CD4-positive, alpha-beta T cell treated with Interleukin-10 for 1 hour (primary cell): ENCODE measurements at regions not wholly inside any gene's neighbourhood (a gene's known extent, or its start where the extent isn't known, plus 50 kb on each side); places are given as distances from the start of the nearest gene placed in this dataset.
A peak's percentile ranks its signal among the peaks of the same experiment; 100 is the strongest.
"Not testable (repeated sequence)": the region's sequence is repeated elsewhere in the genome, so short reads cannot be mapped to it uniquely, and the experiment has no call there.

Source experiments
- DNase-seq: peaks from one replicate; pipeline ENCODE4 v3.0.0-alpha.2; 2020

GRCh38 chr21:29396951-29397455 lies 98.3 kb downstream of the BACH1 start:
- no peak for DNase-seq

DNA sequence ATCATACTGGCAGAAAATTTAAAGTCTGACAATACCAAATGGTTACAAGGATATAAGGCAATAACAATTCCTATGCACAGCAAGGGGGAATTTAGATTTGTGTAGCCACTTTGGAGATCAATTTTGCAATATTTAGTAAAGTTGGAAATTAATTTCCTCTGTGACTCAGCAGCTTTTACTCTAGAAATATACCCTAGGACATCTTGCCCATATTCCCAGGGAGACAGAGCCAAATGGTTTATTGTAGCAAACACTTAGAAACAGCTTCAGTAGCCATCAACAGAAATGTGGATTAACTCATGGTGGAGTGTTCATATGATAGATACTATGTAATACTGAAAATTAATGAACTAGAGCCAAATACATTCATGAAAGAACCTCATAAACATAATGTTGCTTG lies 104.6 kb downstream of the BACH1 start:
- DNase-seq, result no peak

DNA sequence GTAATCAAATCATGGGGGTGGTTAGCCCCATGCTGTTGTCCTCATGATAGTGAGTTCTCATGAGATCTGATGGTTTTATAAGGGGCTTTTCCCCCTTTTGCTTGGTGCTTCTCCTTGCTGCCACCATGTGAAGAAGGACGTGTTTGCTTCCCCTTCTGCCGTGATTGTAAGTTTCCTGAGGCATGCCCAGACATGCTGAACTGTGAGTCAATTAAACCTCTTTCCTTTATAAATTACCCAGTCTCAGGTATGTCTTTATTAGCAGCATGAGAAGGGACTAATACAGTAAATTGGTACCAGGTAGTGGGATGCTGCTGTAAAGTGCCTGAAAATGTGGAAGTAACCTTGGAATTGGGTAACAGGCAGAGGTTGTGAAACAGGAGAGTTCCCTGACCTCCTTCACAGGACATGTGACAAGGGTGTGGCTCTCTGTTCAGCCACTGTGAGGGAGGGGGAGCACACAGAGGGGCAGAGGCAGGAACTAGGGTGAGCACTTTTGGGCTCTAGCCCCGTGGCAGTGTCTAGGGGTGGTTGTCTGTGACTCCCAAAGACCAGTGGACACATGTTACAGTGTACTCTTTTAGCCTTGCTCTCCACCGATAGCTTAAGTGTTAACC lies 105.3 kb downstream of the BACH1 start:
- DNase-seq, result peak; percentile 3

DNA sequence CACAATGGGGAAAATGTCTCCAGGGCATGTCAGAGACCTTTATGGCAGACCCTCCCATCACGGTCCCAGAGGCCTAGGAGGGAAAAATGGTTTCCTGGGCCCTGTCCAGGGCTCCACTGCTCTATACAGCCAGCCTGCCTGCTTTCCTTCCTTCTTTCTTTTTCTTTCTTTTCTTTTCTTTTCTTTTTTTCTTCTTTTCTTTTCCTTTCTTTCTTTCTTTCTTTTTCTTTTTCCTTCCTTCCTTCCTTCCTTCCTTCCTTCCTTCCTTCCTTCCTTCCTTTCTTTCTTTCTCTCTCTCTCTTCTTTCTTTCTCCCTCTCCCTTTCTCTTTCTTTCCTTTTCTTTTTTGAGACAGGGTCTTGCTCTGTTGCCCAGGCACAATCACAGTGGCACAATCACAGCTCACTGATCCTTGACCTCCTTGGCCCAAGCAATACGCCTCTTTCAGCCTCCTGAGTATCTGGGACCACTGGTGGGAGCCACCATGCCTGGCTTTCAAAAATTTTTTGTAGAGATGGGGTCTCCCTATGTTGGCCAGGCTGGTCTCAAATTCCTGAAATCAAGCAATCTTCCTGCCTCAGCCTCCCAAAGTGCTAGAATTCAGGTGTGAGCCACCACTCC lies 106.9 kb downstream of the BACH1 start:
- DNase-seq, result no peak

- DNase-seq, result no peak
These were observed 107.7 kb downstream of the BACH1 start for GRCh38 chr21:29406385-29406784.

DNA sequence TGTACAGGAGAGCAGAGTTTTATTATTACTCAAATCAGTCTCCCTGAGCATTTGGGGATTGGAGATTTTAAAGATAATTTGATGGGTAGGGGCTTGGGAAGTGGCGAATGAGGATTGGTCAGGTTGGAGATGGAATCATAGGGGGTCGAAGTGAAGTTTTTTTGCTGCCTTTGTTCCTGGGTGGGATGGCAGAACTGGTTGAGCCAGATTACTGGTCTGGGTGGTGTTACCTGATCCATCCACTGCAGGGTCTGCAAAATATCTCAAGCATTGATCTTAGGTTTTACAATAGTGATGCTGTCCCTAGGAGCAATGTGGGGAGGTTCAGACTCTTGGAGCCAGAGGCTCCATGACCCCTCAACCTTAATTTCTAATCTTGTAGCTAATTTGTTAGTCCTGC lies 108.8 kb downstream of the BACH1 start:
- no peak for DNase-seq

DNA sequence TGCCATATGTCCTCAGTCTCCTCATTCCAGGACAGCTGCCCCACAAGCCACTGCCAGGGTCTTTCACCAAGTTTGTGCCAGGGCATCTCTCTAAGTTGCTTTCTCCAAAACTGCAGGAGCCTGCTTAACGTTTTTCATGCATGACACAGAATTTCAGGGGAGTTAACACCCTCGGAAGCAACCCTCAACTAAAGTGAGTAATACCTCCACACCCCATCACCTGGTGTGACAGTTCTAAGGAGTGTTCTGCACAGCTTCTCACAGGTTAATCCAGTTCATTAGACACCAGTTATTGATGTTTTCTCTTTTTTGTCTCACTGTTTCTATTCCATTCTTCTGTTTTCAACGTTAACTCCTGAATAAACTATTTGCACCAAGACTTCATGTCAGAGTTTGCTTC lies 115.0 kb downstream of the BACH1 start:
- DNase-seq, result no peak

DNA sequence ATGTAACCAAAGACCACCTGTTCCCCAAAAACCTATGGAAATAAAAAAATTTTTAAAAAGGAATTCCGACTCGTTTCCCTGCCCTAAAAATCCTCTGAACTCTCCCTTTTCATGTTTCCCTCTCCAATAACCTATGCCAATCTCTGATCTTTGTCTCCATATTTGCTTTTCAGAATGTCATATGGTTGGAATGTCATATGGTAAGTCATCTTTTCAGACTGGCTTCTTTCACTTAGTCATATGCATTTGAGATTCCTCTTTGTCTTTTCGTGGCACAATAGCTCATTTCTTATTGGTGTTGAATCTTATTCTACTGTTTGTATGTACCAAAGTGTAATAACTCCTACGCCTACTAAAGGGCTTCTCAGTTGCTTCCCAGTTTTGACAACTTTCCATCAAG lies 117.5 kb downstream of the BACH1 start:
- DNase-seq, result no peak

DNA sequence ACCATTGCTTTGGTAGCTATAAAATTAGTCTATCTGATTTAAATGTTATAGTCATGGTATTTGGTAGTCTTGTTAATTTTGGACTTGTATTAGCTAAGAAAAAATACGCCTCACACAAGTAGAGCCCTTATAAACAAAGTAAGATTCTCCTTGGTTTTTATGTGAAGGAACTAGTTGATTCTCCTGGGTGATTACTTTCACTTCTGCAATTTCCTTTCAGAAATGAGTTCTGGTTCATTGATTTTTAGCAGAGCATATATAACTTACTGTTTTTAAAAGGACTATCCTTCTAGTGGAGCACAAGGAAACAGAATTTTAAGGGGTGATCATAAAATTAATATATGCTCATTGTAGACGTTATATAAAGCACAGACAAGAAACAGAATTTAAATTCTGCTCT lies 120.1 kb downstream of the BACH1 start:
- no peak for DNase-seq

DNA sequence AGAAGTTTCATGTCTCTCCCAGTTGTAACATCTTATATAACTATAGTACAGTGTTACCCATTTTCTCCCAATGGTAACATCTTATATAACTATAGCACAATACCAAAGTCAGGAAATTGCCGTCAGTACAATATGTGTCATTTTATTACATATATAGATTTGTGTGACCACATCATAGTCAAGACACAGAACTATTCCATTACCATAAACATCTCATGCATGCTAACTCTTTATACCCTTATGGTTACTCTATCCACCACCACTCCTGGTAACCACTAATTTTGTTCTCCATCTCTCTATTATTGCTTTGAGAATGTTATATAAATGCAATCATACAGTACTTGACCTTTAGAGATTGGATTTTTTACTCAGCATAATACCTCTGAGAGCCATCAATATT lies 120.7 kb downstream of the BACH1 start:
- DNase-seq, result no peak

- DNase-seq, result no peak
These were observed 124.6 kb downstream of the BACH1 start for GRCh38 chr21:29423099-29423870.

GRCh38 chr21:29424728-29425127 lies 126.0 kb downstream of the BACH1 start:
- DNase-seq, result no peak

DNA sequence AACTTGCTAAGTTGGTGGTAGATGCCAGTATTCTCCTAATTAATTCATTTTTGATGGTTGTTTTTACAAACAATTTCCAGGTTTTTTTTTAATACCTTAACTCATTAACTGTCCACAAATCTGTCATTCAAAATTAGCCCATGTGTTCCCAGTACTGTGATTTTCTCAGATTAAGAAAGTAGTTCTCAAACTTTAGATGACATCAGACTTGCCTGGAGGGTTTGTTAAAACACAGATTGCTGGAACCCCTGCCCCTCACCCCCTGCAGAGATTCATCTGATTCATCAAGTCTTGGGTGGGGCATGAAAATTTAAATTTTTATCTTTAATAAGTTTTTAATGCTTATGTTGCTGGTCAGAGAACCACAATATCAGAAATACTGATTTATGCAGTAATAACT lies 130.5 kb downstream of the BACH1 start:
- DNase-seq, result no peak

DNA sequence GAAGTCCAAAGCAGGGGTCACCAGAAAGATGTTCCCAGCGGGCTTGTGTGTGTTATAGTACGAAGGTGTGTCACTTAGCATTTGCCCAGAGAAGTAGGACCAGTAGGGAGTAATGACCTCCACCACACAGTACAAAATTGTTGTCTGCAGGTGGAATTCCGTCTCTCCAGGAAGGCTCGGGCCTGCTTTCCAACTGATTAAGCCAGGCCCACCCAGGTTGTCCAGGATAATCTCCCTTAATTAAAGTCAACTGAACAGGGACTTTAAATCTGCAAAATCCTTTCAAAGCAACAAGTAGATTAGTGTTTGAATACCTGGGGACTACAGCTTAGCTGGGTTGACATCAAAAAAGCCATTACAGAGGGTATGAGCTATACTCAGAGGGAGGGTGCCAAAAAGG lies 131.3 kb downstream of the BACH1 start:
- DNase-seq, result no peak

DNA sequence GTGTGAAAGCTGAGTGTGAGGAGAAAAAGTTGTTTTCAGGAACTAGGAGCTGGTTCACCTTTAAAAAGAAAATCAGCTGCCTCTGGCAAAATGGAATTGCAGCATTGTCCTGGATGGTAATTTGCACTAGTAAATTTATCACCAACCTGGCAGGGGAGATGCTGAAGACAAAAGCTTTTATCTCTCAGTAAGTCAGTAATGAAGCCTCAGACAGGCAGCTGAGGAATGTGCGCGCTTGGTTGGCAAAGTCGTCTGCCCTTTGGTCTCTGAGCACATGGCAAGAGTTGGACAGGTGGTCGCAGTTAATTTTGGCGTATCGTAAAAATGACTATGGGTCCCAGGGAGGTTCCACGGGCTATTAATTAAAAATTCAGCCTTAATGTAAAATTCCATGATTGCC lies 131.9 kb downstream of the BACH1 start:
- no peak for DNase-seq

DNA sequence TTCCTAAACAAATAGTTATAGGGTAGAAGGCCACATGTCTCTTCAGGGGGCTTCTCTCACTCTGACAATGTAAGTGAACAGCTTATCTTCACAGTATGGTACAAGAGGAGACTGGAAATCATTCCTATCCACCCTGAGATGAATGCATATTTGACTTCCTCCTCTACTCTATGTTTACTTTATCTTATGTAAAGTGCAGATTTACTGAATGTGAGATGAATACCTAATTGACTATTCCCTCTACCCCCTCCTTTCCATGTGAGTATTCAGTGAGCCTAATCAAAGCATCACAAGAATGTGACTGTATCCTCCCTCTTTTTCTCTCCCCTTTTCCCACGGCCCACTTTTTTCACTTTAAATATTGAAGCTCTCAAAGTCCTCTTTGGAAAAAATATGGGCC lies 132.5 kb downstream of the BACH1 start:
- DNase-seq, result no peak

DNA sequence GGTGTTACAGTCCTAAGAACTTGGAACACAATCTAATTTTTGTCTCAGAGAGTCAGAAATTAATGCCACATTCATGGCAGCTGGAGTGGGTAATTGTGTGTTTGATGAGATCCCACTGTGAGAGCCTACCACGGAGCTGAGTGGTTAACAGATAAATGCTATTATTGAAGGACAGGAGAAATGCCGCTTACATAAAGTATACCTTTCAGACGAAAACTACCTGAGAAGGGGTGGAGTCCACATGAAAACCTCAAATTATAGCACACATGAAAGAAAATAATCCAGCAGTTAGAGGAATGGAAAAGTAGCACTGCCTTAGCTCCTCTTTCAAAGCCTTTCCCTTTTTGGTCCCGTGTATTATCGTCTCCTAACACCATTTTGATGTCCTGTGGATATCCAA lies 133.0 kb downstream of the BACH1 start:
- no peak for DNase-seq

DNA sequence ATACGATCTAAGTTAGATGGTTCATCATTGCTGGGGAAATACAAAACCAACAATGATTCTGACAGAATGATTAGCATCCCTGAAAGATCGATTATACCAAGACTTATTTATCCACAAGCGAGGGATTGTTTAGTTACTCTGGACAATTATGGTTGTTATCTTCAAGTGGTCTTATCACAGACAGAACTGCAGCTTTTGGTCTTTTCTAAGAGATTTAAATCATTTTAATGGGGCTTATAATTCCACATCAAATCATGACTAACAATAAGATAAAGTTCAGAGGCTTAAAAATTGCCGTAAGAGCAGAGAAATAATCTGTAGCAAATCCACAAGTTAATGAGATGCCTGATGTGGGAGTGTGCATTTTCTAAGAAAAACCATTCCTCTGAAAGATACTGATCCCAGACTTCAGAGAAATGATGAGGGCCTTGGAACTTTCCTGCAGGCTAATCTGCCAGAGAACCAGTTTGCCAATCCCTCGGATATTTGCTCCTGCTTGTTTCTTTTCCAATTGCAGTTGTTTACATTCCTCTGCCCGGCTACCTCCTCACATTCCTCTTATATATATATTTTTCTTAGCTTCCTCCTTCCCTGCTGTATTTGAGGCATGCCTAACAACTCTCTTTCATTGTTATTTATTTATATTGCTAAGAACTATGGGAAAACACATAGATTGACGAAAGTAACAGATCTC lies 134.8 kb downstream of the BACH1 start:
- DNase-seq, result no peak

- peak; percentile 29 for DNase-seq
These were observed 135.4 kb downstream of the BACH1 start for GRCh38 chr21:29434081-29434480.

DNA sequence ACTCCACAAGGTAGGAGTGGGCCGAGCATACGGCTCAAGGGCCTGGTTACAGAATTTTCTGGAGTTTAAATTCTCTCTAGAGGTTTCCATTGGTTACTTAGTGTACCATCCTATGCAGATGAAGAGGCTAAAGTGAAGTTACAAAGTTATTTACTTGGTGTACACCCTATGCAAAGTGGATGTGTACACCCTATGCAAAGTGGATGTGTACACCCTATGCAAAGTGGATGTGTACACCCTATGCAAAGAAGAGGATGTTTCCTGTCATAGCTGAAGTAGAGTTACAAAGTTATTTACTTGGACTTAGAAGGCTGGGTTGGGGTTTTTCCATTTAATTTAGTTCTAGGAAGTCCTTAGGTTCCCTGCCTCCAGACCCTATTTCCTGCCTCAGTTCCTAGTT lies 136.3 kb downstream of the BACH1 start:
- not testable (repeated sequence) for DNase-seq

GRCh38 chr21:29436143-29436542 lies 137.4 kb downstream of the BACH1 start:
- peak; percentile 56 for DNase-seq

- peak; percentile 15 for DNase-seq
These were observed 137.9 kb downstream of the BACH1 start for GRCh38 chr21:29436650-29437049.

GRCh38 chr21:29441651-29442050 lies 142.9 kb downstream of the BACH1 start:
- no peak for DNase-seq
